DMS153 (cell line): ENCODE measurements at regions not wholly inside any gene's neighbourhood (a gene's known extent, or its start where the extent isn't known, plus 50 kb on each side); places are given as distances from the start of the nearest gene placed in this dataset.

Source experiments
- DNase-seq: peaks from one replicate; lab custom pipeline; 2025; lab: John Stamatoyannopoulos, UW

- no peak for DNase-seq
Observed at GRCh38 chr1:165147799-165148198, 208.7 kb downstream of the LMX1A start.

GRCh38 chr1:165144757-165145397, 211.6 kb downstream of the LMX1A start:
- DNase-seq, result peak; percentile 66

GRCh38 chr1:165143437-165144065, 213.0 kb downstream of the LMX1A start:
- DNase-seq, result peak; percentile 6

GRCh38 chr1:165138960-165139359, 217.6 kb downstream of the LMX1A start:
- DNase-seq, result no peak

GRCh38 chr1:165137551-165138316, 218.8 kb downstream of the LMX1A start:
- DNase-seq, result no peak

- DNase-seq, result no peak
Observed at GRCh38 chr1:165134431-165134830, 222.1 kb downstream of the LMX1A start.

- DNase-seq, result peak; percentile 90
Observed at GRCh38 chr1:165129568-165130164, 226.8 kb downstream of the LMX1A start.

GRCh38 chr1:165124772-165125171, 231.7 kb downstream of the LMX1A start:
- DNase-seq, result no peak

- no peak for DNase-seq
Observed at GRCh38 chr1:165119086-165119485, 237.4 kb downstream of the LMX1A start.

- DNase-seq, result no peak
Observed at GRCh38 chr1:165117482-165117881, 239.0 kb downstream of the LMX1A start.

- DNase-seq, result no peak
Observed at GRCh38 chr1:165116732-165117131, 239.8 kb downstream of the LMX1A start.

- DNase-seq, result no peak
Observed at GRCh38 chr1:165116171-165116570, 240.3 kb downstream of the LMX1A start.

- DNase-seq, result no peak
Observed at GRCh38 chr1:165114889-165115285, 241.6 kb downstream of the LMX1A start.

- peak; percentile 74 for DNase-seq
Observed at GRCh38 chr1:165114022-165114888, 242.3 kb downstream of the LMX1A start.

GRCh38 chr1:165112260-165112659, 244.3 kb downstream of the LMX1A start:
- DNase-seq, result no peak

- peak; percentile 88 for DNase-seq
Observed at GRCh38 chr1:165109013-165109412, 247.5 kb downstream of the LMX1A start.

GRCh38 chr1:165092542-165093162, 263.9 kb downstream of the LMX1A start:
- DNase-seq, result peak; percentile 46

- DNase-seq, result no peak
Observed at GRCh38 chr1:165080253-165080896, 276.1 kb downstream of the LMX1A start.

GRCh38 chr1:165078391-165078790, 278.1 kb downstream of the LMX1A start:
- DNase-seq, result no peak

- peak; percentile 34 for DNase-seq
Observed at GRCh38 chr1:165075725-165076370, 280.7 kb downstream of the LMX1A start.
